ENCODE measurements at regions not wholly inside any gene's neighbourhood (a gene's known extent, or its start where the extent isn't known, plus 50 kb on each side); places are given as distances from the start of the nearest gene placed in this dataset.

DNA sequence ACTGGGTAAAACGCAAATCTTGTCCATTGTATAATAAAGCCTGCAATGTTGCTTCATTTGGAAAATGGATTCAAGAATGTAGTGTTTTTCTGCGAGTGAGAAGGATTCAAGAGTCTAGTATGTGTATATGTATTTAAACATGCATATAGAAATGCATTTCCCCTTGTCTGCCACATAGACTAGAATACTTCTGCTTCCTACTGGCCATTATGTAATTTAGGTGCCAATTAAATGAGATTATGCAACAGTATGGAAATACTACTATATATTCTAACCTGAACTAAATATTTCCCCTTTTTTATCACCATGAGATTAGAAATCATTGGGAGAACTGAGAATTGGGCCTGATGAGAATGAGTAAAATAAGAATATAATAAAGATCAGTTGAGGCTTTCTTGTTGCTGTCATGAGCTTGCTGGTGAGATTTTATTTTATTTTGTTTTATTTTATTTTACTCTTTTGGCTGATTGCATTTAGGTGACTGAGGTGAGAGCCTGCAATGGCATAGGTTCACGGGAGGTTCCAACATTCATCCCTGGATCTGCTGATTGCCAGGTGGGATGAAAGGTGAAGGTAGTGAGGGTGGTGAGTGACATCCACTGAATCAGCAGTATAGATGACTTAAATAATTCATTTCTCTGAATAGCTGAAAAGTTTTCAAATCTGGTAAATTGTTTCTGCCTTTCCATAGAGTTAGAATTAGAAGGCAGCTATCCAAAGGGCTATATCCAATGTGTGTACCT, 95.6 kb upstream of the SLC4A4 start:
- DNase-seq = no peak

DNA sequence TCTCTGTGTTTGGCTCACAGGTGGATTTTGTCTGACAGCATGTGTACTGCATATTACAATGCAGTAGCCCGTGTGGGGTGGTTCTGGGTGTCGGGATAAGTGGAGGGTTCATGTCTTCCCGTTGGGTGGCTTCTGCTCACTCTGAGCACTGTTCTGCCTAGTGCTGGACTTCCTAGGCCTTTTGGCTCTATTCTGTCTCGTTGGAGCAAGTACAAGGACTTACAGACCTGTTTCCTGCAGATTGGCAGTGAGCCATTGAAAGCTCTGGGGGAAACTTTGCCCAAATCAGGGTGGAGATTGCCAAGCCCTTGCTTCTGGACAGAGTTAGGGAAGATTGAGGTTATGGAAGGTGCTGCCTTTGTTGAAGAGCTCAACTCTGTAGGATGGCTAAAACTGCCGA, 91.1 kb upstream of the SLC4A4 start:
- no peak for DNase-seq

DNA sequence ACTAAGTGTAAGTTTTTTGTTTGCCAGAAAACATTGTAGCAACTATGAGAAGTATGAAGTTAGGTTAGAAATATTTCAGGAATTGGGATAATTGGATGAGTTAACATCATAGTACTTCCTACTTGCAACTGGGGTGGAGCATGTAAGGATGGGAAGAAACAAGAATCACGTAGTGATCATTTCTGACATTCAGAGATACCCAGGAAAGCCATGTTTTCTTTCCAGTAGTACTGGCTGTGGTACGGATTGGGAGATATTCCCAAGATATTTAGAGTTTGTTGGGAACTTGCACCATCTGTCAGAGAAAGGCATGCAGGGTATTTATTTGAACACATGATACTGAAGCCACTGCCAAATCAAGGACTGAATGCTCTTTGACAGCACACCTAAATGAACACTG, 87.6 kb upstream of the SLC4A4 start:
- no peak for DNase-seq

DNA sequence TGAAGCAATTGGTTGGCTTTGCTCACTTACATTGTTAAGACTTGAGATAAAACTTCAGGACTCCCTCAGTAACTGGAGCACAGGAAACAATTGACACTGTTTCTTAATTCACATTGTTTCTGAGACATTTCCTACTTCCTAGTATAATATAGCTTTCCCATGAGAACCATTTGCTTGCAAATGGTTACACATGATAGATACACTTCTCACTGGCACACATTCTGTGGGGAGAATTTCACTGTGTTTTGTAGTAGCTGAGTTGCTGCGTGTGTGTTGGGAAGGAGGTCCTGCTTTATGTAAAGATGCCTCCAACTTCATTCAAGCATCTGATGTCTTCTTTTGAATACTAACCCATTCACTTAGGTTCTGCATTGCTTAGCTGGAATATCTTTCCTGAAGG, 85.3 kb upstream of the SLC4A4 start:
- no peak for DNase-seq

DNA sequence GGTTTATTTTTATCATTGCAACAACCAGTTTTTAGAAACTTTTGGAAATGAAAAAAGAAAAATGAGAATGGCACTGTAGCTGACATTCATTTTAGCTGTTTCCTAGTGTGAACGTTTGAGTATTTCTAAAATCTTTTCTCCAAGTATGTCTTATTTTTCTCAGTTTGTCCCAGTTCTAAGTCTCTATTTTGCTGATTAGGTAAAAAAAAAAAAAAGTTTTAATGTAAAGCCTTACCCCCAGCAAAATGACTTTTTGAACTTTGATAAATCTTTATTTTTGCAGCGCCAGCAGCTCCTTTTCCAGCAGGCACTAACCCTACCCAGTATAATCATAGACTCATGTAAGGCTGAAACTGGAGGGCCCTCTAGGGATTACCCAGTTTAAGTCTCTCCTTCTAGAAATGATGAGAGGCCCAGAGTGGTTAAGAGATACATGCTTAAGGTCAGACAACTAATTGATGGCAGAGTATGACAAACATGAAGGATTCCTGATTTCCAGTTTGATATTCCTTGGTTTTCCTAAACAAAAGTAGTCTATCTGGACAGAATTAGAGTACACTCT, 84.3 kb upstream of the SLC4A4 start:
- DNase-seq = no peak

DNA sequence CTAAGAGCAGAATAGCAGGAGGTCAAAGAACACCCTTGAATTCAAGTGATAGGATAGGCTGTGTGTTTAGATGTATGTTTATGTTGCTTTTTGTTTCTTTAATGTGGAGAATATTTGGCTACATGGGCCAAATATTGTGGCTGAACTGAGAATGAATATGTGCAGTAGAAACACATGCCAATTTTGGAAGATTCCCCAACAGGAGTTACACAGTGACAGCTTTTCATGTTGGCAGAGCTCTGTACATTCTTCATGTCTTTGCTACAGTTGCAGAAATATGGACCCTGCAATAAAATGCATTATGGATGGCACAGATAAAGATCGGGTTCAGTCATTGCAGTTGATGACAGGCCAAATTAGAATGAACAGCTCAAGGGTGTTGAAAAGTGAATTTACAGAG, 82.8 kb upstream of the SLC4A4 start:
- DNase-seq = no peak

DNA sequence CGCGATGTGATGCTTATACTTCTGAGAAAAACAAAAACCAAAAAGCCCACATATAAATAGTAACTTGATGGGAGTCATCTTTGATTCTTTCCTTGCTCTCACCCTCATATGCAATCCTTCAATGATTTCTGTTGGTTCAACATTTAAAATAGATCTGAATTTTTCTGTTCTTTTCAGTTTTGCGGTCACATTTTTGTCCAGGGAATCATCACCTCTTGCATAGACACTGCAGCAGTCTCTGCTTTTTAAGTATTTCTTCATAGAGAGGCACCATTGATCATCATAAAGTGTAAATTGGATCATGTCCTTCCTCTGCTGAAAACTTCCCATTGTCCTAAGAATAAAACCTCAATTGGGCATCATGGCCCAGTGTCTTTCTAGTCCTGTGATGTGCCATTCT, 81.1 kb upstream of the SLC4A4 start:
- DNase-seq = no peak

DNA sequence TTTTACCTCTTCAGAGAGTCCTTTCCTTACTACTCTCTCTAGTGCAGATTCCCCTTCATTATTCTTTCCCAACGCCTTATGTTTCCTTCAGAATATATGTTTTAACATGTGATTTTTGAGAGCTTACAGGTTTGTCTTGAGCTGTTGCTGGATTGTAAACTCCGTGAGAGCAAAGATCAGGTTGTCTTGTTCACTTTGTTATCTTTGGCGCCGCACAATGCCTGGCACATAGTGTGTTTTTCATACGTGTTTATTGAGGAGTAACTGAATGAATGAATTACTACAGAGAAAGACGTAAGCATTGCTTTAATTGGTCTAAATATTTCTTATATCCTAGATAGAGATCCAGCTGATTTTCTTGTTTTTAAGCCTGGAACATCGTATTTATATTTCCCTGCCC, 80.5 kb upstream of the SLC4A4 start:
- no peak for DNase-seq

DNA sequence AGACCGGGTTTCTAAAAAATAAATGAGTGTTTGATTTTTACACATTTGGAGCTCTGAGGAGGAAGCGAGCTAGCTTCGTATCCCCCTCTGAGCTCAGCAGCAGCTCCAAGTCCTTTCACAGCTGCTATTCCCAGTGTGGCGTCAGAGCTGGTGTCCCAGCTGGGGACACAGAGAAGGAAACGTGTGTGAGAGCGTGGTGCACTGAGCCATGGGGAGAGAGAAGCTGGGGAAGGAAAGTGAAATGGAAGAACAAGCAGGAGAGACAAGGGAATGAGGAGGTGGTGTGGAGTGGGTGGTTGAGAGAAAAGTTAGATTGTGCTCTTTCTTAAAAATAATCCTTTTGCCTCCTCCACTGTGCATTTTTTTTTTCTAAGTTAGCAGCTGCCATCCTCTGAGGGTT, 79.5 kb upstream of the SLC4A4 start:
- DNase-seq = no peak

DNA sequence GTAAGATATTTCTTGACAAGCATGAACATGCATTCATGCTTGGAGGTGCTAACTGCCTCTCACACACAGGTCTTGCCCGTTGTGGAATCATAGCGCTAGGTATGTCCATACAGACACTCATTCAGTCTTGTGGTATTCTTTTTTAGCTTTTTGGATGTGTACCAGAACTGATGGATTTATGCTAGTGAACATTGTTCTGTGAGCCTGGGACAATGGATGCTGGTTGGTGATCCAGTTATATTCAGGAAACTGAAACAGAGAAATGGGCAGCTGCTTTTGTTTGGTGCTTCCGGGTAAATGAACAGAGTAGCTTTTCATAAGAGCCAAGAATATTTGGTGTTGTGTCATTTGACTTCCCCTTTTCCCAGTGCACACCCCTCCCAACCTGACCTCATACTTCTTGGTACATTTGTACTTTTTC, 78.9 kb upstream of the SLC4A4 start:
- no peak for DNase-seq

DNA sequence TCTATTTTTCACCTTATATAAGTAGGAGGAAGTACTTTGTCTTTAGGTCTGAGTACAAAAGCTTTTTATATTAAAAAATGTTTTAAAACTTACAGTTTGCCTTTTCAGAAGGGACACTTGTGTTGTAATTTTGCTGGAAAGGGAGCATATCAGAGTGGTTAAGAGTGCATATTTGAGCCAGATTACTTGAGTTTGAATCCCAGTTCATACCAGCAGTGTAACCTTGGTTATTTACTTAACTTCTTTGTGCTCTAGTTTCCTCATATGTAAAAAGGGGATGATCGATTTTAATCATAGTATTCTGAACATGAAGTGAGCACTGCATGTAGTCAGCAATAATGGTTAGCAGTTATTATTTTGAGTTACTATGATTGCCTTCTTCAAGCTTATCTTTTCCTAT, 78.3 kb upstream of the SLC4A4 start:
- DNase-seq = no peak

DNA sequence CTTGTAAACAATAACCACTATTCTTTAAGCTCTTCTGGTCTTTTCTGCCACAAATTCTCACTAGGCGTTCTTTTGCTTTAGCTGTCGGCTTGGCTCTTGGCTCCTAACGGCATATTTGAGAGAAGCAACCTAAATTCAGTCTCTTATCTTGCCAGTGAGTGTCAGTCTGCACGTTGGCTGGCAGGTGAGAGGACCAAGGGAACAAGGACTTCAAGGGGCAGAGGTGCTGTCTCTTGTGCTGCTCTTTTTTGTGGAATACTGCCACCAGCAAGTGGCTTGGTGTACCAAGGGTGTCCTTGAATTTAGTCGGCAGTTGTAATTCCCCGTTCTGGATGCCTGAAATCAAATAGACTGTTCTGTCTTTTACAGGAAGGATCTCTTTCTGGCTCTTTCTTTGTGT, 77.8 kb upstream of the SLC4A4 start:
- DNase-seq = no peak

DNA sequence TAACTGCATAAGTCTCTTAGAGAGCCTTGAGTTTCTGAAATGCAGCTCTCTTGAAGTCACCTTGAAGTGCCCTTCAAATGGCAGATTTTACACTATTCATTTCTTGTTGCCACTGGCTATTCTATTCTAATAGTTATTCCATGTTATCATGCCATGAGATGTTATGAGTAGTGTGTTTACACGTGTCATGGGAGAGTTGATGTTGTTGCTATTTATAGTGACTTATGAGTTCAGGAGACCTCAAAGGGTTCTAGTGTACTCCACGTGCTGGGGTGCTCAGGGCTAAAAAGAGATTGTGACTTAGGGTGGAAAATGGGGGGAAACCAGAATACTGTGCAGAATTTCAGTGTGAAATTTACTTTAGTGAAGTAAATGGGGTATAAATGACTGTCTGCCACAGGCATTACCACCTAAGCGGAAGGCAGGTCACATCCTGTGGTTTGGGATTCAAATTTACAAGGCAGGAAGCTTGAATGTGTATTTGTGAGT, 77.1 kb upstream of the SLC4A4 start:
- no peak for DNase-seq

DNA sequence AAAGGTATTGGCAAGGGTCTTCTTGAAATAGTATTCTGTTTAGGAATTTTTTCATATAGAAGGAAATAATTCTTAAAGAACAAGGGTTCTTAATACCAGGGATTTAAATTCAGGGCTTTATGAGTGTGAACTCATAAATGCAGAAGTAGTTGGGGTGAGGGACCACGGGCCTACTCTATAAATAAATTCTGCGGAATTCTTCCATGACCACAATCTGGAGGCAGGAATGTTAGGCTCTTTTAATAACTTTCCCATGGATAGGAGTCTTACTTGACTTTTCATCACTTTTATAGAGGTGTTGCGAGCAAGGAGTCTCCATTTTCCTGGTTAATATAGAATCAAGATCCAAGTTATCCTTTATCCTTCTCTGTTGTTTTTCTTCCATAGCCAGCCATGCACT, 76.7 kb upstream of the SLC4A4 start:
- no peak for DNase-seq

DNA sequence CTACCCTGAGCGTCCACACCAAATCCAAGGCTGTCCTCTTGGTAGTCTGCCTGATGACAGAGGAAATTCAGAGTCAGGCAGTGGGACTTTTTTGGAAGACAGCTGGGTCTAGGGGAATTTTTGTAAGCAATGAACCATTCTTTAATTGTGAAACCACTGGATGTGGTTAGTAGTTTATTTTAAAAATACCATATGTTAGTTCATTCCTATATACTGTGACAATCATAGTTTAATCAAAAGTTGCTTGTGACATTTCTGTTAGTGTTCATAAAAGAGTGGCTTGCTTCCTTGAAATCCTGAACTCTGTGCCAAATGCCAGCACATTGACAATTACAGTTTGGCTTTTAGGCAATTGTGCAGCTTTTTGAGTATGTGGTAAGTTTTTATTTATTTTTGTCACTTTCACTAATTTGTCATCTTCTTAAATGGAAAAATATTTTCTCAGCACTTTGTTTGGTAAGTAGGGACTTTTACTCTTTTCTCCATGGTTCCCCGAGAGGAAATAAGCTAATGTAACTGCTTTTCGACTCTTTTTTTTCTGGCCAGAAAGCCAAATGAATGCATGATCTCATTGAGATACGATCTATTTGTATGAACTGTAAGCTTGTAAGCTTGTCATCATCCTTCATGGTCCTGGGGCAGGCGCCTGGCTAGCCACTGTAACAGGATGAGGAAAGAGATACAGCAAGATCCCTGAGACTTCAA, 72.6 kb upstream of the SLC4A4 start:
- DNase-seq = no peak

DNA sequence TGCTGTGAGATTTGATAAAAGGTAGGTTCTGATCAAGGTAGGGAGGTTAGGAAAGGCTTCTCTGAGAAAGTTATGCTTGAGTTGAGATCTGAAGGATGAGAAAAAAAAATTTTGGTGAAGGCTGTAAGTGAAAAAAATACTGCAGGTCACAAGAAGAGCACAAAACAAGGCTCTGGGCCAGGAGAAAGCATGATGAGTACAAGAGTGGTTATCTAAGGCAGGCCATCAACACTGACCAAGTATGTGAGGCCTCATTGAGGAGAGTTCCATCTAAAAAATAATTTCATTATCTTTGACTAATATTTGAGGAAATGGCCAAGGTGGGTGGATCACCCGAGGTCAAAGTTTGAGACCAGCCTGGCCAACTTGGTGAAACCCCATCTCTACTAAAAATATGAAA, 71.6 kb upstream of the SLC4A4 start:
- DNase-seq = no peak

DNA sequence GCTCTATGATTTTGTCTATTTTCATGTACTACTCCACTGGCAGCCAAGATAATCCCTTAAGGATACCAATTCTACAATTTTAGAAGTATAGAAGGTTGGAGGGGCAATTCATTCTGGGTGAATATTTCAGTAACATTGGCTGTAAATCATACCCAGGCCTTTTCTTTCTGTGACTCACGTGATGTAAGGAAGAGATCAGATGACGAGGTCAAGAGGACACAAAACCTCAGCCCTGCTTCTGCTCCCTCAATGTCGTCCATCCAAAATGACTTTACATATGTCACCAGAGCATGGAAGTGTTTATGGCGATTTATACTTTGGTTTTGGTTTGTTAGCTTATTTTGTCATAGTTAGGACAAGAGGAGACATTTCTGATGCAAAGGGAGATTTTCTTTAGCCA, 70.7 kb upstream of the SLC4A4 start:
- no peak for DNase-seq

DNA sequence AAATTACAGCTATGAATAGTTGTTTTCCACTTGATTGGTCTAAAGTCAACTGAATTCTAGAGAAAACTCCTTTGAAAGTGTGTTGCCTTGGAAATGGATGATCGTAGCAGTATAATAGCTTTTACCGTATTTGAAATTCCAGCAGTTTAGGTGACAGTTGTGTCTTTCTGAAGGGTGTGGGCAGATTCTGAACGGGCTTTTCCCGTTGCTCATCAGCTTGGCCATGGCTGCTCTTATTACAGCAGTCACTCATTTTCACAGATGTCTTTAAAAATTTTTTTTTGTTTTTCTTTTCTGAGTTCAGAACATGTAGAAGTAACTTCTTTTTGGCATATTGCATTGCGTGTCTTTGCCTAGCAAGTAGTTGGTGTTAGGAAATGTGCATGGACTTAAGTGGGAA, 69.6 kb upstream of the SLC4A4 start:
- DNase-seq = no peak

DNA sequence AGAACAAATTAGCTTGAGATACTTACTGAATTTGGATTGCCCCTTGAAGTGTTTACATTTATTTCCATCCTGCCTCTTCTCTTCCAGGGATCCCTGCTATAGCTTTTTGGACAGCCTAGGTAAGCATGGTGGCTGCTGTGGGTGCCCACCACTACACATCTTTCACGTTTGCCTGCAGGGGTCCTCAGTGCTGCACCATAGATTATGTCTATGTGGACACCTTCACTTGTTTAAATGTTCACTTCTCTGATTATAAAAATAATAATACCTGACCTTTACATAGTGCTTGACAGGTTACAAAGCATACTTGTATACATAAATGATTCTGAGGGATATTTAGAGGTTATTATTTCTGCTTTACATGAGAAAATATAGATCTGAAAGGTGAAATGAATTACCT, 67.9 kb upstream of the SLC4A4 start:
- no peak for DNase-seq

DNA sequence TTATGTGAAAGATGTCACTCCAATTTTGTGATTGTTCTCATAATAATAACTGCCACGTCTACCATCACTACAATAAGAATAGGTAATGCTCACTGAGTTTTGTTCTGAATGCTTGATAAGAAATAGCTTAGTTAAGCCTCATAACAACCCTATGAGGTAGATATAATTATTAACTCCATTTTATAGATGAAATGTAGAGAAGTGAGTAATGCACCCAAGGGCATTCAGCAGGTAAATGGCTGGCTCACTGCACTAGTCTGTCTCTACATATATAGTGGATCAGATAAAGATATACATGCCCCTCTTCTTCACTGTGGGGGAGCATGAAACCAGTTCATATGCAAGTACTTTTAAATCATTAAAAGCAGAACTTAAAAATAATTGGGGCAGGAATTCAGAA, 65.8 kb upstream of the SLC4A4 start:
- no peak for DNase-seq

DNA sequence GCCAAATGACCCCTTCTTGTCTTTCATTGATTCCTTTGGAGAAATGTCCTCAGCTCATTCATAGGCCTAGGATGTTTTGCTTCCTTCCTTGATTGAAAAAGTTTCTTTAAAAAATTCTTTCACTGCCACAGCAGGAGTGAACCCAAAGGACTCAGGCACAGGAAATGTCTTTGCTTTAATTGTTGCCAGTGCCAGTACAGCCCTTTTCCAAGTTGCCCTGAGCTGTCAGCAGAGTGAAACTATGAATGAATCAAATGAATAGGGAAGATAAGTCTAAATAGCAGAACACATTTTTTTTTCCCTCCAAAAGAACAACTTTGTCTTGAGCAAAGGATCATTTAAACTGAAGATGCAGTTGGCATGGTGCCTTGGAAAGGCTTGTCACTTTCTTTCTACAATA, 63.8 kb upstream of the SLC4A4 start:
- DNase-seq = no peak

DNA sequence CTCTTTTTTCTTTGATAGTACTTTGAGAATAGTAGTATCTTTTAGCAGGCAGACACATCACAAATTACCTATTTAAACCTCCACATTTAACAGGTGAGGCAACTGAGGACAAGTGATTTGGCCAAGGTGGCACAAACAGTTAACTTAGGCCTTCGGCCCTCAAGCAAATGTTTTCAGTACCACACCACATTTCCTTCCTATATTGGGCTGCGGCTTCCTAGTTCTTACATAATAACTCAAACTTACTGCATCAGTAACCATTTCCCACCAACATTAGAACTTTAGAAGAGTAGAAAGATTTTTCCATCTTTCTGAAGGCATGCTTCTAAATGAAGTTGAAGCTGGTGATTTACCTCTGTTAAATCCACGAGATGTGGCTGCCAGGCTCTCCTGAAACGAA, 63.2 kb upstream of the SLC4A4 start:
- no peak for DNase-seq

DNA sequence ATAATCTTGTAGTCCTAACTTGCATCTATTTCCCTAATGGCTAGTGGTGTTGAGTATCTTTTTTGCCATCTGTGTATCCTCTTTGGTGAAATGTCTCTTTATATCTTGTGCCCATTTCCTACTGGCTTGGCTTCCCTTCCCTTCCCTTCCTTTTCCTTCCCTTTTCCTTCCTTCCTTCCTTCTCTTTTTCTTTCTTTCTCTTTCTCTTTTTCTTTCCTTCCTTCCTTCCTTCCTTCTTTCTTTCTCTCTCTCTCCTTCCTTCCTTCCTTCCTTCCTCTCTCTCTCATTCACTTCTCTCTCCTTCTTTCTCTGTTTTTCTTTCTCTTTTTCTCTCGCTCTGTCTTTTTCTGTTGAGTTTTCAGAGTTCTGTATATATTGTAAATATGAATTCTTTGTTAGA, 61.5 kb upstream of the SLC4A4 start:
- DNase-seq = no peak

DNA sequence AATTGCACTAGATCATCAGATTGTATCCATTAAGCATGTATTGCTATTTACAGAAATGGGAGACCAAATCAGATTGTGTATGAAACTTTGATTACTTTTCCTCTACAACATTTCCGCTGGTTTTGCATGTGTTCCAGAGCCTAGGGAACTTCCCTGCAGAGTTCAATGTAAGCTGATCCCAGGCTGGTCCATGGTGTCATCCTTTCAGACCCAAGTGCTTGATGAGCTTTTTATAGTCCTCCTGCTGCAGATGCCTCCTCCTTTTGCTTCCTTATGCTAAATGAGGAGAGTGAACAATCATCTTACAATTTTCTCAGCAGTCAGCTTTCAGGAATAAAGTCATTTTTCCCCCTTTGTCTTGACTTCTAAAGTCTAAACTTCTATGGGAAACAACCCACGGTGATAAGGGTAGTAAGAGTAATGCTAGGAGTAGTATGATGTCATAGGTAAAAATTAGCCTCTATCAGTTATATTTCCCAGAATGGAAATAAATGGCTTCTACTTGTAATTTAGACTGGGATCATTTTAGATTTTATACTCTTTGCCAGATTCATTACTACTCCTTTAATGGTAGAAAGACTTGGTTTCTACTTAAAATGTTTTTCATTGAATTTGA, 55.1 kb upstream of the SLC4A4 start:
- DNase-seq = no peak

Measured in NCI-H748 treated with DMSO at 0.1 percent for 48 hours (cell line).